Neural progenitor cell (in vitro differentiated cells): ENCODE measurements at regions not wholly inside any gene's neighbourhood (a gene's known extent, or its start where the extent isn't known, plus 50 kb on each side); places are given as distances from the start of the nearest gene placed in this dataset.

Experiments used
- DNase-seq: peaks from one replicate; pipeline ENCODE4 v3.0.0-alpha.2; 2016; ENCODE audit warnings: low spot score
- H2AFZ ChIP-seq: fragments of 200-600 bp; sonication (generic); replicated peaks from 2 replicates; pipeline ENCODE4 v1.6.1; 2016; ENCODE audit warnings: antibody characterized with exemption
- H3F3A ChIP-seq: fragments of 200-600 bp; sonication (generic); 2 replicates; pipeline ENCODE4 v1.6.1; 2016; ENCODE audit warnings: antibody characterized with exemption, low read depth
- H3K27ac ChIP-seq: fragments of 200-600 bp; sonication (generic); 2 replicates; pipeline ENCODE4 v1.5.1; 2016; ENCODE audit warnings: mild to moderate bottlenecking
- H3K27me3 ChIP-seq: fragments of 200-600 bp; sonication (generic); 2 replicates; pipeline ENCODE4 v1.6.1; 2016; ENCODE audit warnings: mild to moderate bottlenecking, moderate library complexity
- H3K36me3 ChIP-seq: fragments of 200-600 bp; sonication (generic); 2 replicates; pipeline ENCODE4 v1.5.1; 2016
- H3K4me1 ChIP-seq: fragments of 200-600 bp; sonication (generic); 2 replicates; pipeline ENCODE4 v1.6.1; 2016; ENCODE audit warnings: mixed run types
- H3K4me2 ChIP-seq: fragments of 200-600 bp; sonication (generic); 2 replicates; pipeline ENCODE4 v1.6.1; 2016
- H3K4me3 ChIP-seq: fragments of 200-600 bp; sonication (generic); 2 replicates; pipeline ENCODE4 v1.5.1; 2016
- H3K79me2 ChIP-seq: fragments of 200-600 bp; sonication (generic); 2 replicates; pipeline ENCODE4 v1.6.1; 2016; ENCODE audit warnings: low read depth
- H3K9ac ChIP-seq: fragments of 200-600 bp; sonication (generic); 2 replicates; pipeline ENCODE4 v1.6.1; 2016
- H3K9me3 ChIP-seq: fragments of 200-600 bp; sonication (generic); 2 replicates; pipeline ENCODE4 v1.5.1; 2016; ENCODE audit warnings: low read depth
- H4K20me1 ChIP-seq: fragments of 200-600 bp; sonication (generic); 2 replicates; pipeline ENCODE4 v1.6.1; 2016; ENCODE audit warnings: low read depth
- H3K27ac Mint-ChIP-seq: 3 replicates; pipeline ENCODE4 v1.8.0; 2021; ENCODE audit warnings: mixed read lengths
- H3K27me3 Mint-ChIP-seq: 2 replicates; pipeline ENCODE4 v1.8.0; 2022; ENCODE audit warnings: low read depth, mild to moderate bottlenecking, inconsistent platforms, moderate library complexity, mixed read lengths; ENCODE audit not compliant: insufficient read depth
- H3K36me3 Mint-ChIP-seq: 3 replicates; pipeline ENCODE4 v1.8.0; 2021; ENCODE audit warnings: mixed read lengths
- H3K4me1 Mint-ChIP-seq: 3 replicates; pipeline ENCODE4 v1.8.0; 2021; ENCODE audit warnings: mixed read lengths
- H3K4me3 Mint-ChIP-seq: 3 replicates; pipeline ENCODE4 v1.8.0; 2021; ENCODE audit warnings: mild to moderate bottlenecking, moderate library complexity, mixed read lengths
- H3K9me3 Mint-ChIP-seq: 3 replicates; pipeline ENCODE4 v1.8.0; 2020; ENCODE audit warnings: mixed read lengths
- CTCF ChIP-seq: fragments of 200-600 bp; sonication (generic); IDR thresholded peaks from 2 replicates; pipeline ENCODE4 v1.5.1; 2017; ENCODE audit warnings: antibody characterized with exemption, mild to moderate bottlenecking
- EZH2 ChIP-seq: fragments of 200-600 bp; sonication (generic); IDR thresholded peaks from 2 replicates; pipeline ENCODE4 v1.6.1; 2017; ENCODE audit warnings: antibody characterized with exemption, mild to moderate bottlenecking, moderate library complexity
- EZH2phosphoT487 ChIP-seq: fragments of 200-600 bp; sonication (generic); IDR thresholded peaks from 2 replicates; pipeline ENCODE4 v1.6.1; 2017; ENCODE audit warnings: antibody characterized with exemption

DNA sequence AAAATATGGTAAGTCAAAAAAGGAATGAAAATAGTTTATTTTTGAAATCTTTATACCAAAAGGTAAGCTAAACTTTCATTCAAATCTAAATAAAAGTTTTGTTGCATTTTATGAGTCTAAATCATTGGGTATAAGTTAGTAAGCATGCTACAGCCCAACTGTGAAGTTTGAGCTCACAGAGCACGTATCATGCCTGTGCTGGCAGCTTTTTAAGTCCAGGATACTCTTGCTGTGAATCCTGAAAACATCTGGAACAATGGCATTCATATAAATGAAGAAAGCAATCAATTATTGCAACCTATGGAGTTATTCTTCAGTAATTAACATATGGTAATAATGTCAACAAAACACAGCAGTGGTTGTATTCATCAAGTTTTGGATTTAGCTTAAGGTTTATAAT is 656.9 kb downstream of the RFPL4B start:
- no peak overlapping the region for H2AFZ ChIP-seq
- H3K4me3 Mint-ChIP-seq = no peak overlapping the region
- H3K27ac Mint-ChIP-seq = no peak overlapping the region
- no peaks in the 10 kb centered on the region for H3K79me2 ChIP-seq
- no peaks in the 10 kb centered on the region for H3F3A ChIP-seq
- peaks cover 8% of the 10 kb centered on the region for H3K4me1 Mint-ChIP-seq
- no peak for TF ChIP-seq EZH2
- TF ChIP-seq EZH2phosphoT487 = no peak
- TF ChIP-seq CTCF = no peak
- no peaks in the 10 kb centered on the region for H3K27me3 Mint-ChIP-seq
- DNase-seq = no peak
- no peaks in the 10 kb centered on the region for H3K36me3 ChIP-seq
- H3K9ac ChIP-seq = no peak overlapping the region
- no peaks in the 10 kb centered on the region for H3K27me3 ChIP-seq
- peaks cover 2% of the 10 kb centered on the region for H3K36me3 Mint-ChIP-seq
- no peaks in the 10 kb centered on the region for H4K20me1 ChIP-seq
- no peaks in the 10 kb centered on the region for H3K9me3 ChIP-seq
- no peaks in the 10 kb centered on the region for H3K9me3 Mint-ChIP-seq
- no peak overlapping the region for H3K27ac ChIP-seq
- no peak overlapping the region for H3K4me2 ChIP-seq
- H3K4me1 ChIP-seq = peaks cover 7% of the 10 kb centered on the region
- H3K4me3 ChIP-seq = no peak overlapping the region

GRCh38 chr6:113004470-113005270 is 657.5 kb downstream of the RFPL4B start:
- no peaks in the 10 kb centered on the region for H4K20me1 ChIP-seq
- H3K36me3 ChIP-seq = no peaks in the 10 kb centered on the region
- no peak for DNase-seq
- no peaks in the 10 kb centered on the region for H3K79me2 ChIP-seq
- no peak overlapping the region for H3K27ac ChIP-seq
- H3K4me1 Mint-ChIP-seq = peaks cover 11% of the 10 kb centered on the region
- no peak for TF ChIP-seq EZH2
- no peak for TF ChIP-seq CTCF
- TF ChIP-seq EZH2phosphoT487 = no peak
- H2AFZ ChIP-seq = no peak overlapping the region
- H3K27me3 ChIP-seq = no peaks in the 10 kb centered on the region
- H3K4me3 Mint-ChIP-seq = no peak overlapping the region
- no peaks in the 10 kb centered on the region for H3K27me3 Mint-ChIP-seq
- H3K4me2 ChIP-seq = no peak overlapping the region
- peaks cover 2% of the 10 kb centered on the region for H3K36me3 Mint-ChIP-seq
- H3K4me1 ChIP-seq = peaks cover 7% of the 10 kb centered on the region
- no peak overlapping the region for H3K27ac Mint-ChIP-seq
- H3K9me3 ChIP-seq = no peaks in the 10 kb centered on the region
- H3K9me3 Mint-ChIP-seq = no peaks in the 10 kb centered on the region
- H3K4me3 ChIP-seq = no peak overlapping the region
- no peak overlapping the region for H3K9ac ChIP-seq
- H3F3A ChIP-seq = no peaks in the 10 kb centered on the region

DNA sequence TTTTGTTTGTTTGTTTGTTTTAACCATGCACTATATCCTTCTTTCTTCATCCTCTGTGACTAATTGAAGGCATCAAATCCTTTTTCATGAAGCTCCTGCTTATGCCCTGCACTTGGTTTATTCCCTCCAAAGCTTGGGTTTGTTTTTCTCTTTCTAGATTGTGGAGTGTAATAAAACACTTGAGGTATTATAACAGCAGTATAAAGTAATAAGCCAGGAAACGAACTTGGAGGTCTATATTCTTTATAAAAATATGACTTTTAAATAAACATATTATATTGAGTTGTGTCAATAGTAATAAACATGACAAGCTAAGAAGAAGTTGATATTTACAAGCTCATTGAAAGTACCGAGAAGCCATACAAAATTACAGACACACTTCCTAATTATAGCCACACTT is 659.4 kb downstream of the RFPL4B start:
- Histone ChIP-seq H4K20me1 (no peaks in the 10 kb centered on the region), H3K9ac (no peak overlapping the region), H3K79me2 (no peaks in the 10 kb centered on the region), H3K36me3 (no peaks in the 10 kb centered on the region), H3K9me3 (no peaks in the 10 kb centered on the region), H2AFZ (no peak overlapping the region), H3K4me3 (no peak overlapping the region), H3K27me3 (no peaks in the 10 kb centered on the region), H3K4me2 (no peak overlapping the region), H3F3A (no peaks in the 10 kb centered on the region), H3K4me1 (peaks cover 7% of the 10 kb centered on the region), H3K27ac (no peak overlapping the region)
- no peak overlapping the region for H3K27ac Mint-ChIP-seq
- H3K4me1 Mint-ChIP-seq = peaks cover 11% of the 10 kb centered on the region
- no peak for DNase-seq
- no peaks in the 10 kb centered on the region for H3K27me3 Mint-ChIP-seq
- peaks cover 2% of the 10 kb centered on the region for H3K36me3 Mint-ChIP-seq
- no peaks in the 10 kb centered on the region for H3K9me3 Mint-ChIP-seq
- H3K4me3 Mint-ChIP-seq = no peak overlapping the region
- TF ChIP-seq EZH2 = no peak
- TF ChIP-seq CTCF = no peak
- no peak for TF ChIP-seq EZH2phosphoT487
